SK-N-SH (cell line): ENCODE measurements at regions not wholly inside any gene's neighbourhood (a gene's known extent, or its start where the extent isn't known, plus 50 kb on each side); places are given as distances from the start of the nearest gene placed in this dataset.

Source experiments
- CTCF ChIA-PET: fragments of 300-600, 350-600 bp; formaldehyde crosslinking; extraction: SDS; loops from one replicate; lab custom pipeline; 2021; lab: Yijun Ruan, JAX
- POLR2A ChIA-PET: fragments of 350-600 bp; sonication (Branson Sonifier 250); formaldehyde crosslinking; extraction: SDS; loops from one replicate; lab custom pipeline; 2020; ENCODE audit warnings: antibody characterized with exemption, inconsistent platforms; lab: Yijun Ruan, JAX
- DNase-seq: peaks from one replicate; pipeline ENCODE4 v3.0.0; 2012
- H2AFZ ChIP-seq: fragments of 200-600 bp; sonication (generic); 2 replicates; pipeline ENCODE4 v1.8.1; 2016; ENCODE audit warnings: antibody characterized with exemption, mild to moderate bottlenecking, low read depth
- H3F3A ChIP-seq: fragments of 200-600 bp; sonication (generic); replicated peaks from 2 replicates; pipeline ENCODE3; 2016; ENCODE audit warnings: antibody characterized with exemption, mild to moderate bottlenecking; ENCODE audit not compliant: insufficient read depth
- H3K27ac ChIP-seq, 2 experiments: fragments of 200-500 bp in 1 of 2; fragments of 200-600 bp in 1 of 2; sonication (Bioruptor generic) in 1 of 2; sonication (generic), shearing (Covaris generic) in 1 of 2; 2 replicates each; pipeline versions ENCODE4 v1.5.1 to v1.6.1; 2014 to 2016; ENCODE audit warnings: low read depth in 2 of 2, inconsistent platforms in 1 of 2, low read length in 1 of 2, mild to moderate bottlenecking in 1 of 2, mixed read lengths in 1 of 2
- H3K27me3 ChIP-seq: fragments of 200-600 bp; sonication (generic), shearing (Covaris generic); 2 replicates; pipeline ENCODE4 v1.6.1; 2016; ENCODE audit warnings: mixed run types; ENCODE audit not compliant: insufficient read depth
- H3K36me3 ChIP-seq, 2 experiments: fragments of 200-500 bp in 1 of 2; fragments of 200-600 bp in 1 of 2; sonication (Bioruptor generic) in 1 of 2; sonication (generic) in 1 of 2; replicated peaks in 1 of 2; 2 replicates each; pipeline versions ENCODE3 to v1.5.1; 2014 to 2016; ENCODE audit warnings: low read length in 1 of 2, mild to moderate bottlenecking in 1 of 2; ENCODE audit not compliant: insufficient read depth in 2 of 2, control insufficient read depth in 1 of 2
- H3K4me1 ChIP-seq, 2 experiments: fragments of 200-500 bp in 1 of 2; fragments of 200-600 bp in 1 of 2; sonication (Bioruptor generic) in 1 of 2; sonication (generic), shearing (Covaris generic) in 1 of 2; 2 replicates each; pipeline versions ENCODE4 v1.5.1 to v1.6.1; 2014 to 2016; ENCODE audit warnings: low read depth in 1 of 2, low read length in 1 of 2, mixed run types in 1 of 2; ENCODE audit not compliant: insufficient read depth in 2 of 2, control insufficient read depth in 1 of 2
- H3K4me2 ChIP-seq: fragments of 200-600 bp; sonication (generic), shearing (Covaris generic); 2 replicates; pipeline ENCODE4 v1.6.1; 2017; ENCODE audit warnings: mixed run types
- H3K4me3 ChIP-seq, 2 experiments: fragments of 200-500 bp in 1 of 2; fragments of 200-600 bp in 1 of 2; sonication (Bioruptor generic) in 1 of 2; sonication (generic), shearing (Covaris generic) in 1 of 2; 2 replicates each; pipeline versions ENCODE4 v1.5.1 to v1.8.1; 2014 to 2016; ENCODE audit warnings: low read depth in 2 of 2, inconsistent platforms in 1 of 2, low read length in 1 of 2, mild to moderate bottlenecking in 1 of 2, mixed read lengths in 1 of 2, moderate library complexity in 1 of 2
- H3K79me2 ChIP-seq: fragments of 200-600 bp; sonication (generic); 2 replicates; pipeline ENCODE4 v1.8.1; 2017; ENCODE audit warnings: mild to moderate bottlenecking; ENCODE audit not compliant: insufficient read depth
- H3K9ac ChIP-seq: fragments of 200-600 bp; sonication (generic); 2 replicates; pipeline ENCODE4 v1.6.1; 2017; ENCODE audit warnings: mixed run types
- H3K9me2 ChIP-seq: fragments of 200-600 bp; sonication (generic); 2 replicates; pipeline ENCODE4 v1.6.1; 2017; ENCODE audit warnings: mixed run types
- H3K9me3 ChIP-seq: fragments of 200-600 bp; sonication (generic); 2 replicates; pipeline ENCODE4 v1.6.1; 2017; ENCODE audit warnings: mixed run types, mild to moderate bottlenecking, moderate library complexity
- H4K20me1 ChIP-seq: fragments of 200-600 bp; sonication (generic); 2 replicates; pipeline ENCODE4 v1.6.1; 2017; ENCODE audit warnings: mild to moderate bottlenecking, mixed run types; ENCODE audit not compliant: insufficient read depth
- CHD2 ChIP-seq: fragments of 150-350 bp; IDR thresholded peaks from 2 replicates; pipeline ENCODE4 v1.6.1; 2018; ENCODE audit warnings: low read length; ENCODE audit not compliant: partially characterized antibody
- CTCF ChIP-seq: fragments of 200-600 bp; sonication (generic); IDR thresholded peaks from 2 replicates; pipeline ENCODE4 v1.6.1; 2017; ENCODE audit warnings: antibody characterized with exemption, mild to moderate bottlenecking, moderate library complexity
- FOSL2 ChIP-seq: IDR thresholded peaks from 2 replicates; pipeline ENCODE4 v1.4.0; 2012; ENCODE audit warnings: low read depth, mild to moderate bottlenecking, moderate library complexity, borderline replicate concordance
- GABPA ChIP-seq: IDR thresholded peaks from 2 replicates; pipeline ENCODE4 v1.4.0; 2012; ENCODE audit warnings: low read depth, mild to moderate bottlenecking
- JUND ChIP-seq: IDR thresholded peaks from 2 replicates; pipeline ENCODE4 v1.4.0; 2012
- MEF2A ChIP-seq: IDR thresholded peaks from 2 replicates; pipeline ENCODE4 v1.4.0; 2012; ENCODE audit warnings: low read depth, borderline replicate concordance
- MXI1 ChIP-seq: IDR thresholded peaks from 2 replicates; pipeline ENCODE4 v1.6.1; 2012; ENCODE audit warnings: mild to moderate bottlenecking, low read depth, low read length, improper control_type of control experiment
- NFIC ChIP-seq: IDR thresholded peaks from 2 replicates; pipeline ENCODE4 v1.4.0; 2012; ENCODE audit warnings: borderline replicate concordance
- PBX3 ChIP-seq: IDR thresholded peaks from 2 replicates; pipeline ENCODE4; 2012
- RCOR1 ChIP-seq: fragments of 150-350 bp; IDR thresholded peaks from 2 replicates; pipeline ENCODE4 v1.6.1; 2017; ENCODE audit warnings: antibody characterized with exemption, low read length
- REST ChIP-seq: IDR thresholded peaks from 2 replicates; pipeline ENCODE4 v1.6.1; 2012; ENCODE audit warnings: mild to moderate bottlenecking, low read depth, low read length, moderate library complexity
- SMC3 ChIP-seq: IDR thresholded peaks from 2 replicates; pipeline ENCODE4 v1.6.1; 2012; ENCODE audit warnings: low read depth, low read length, improper control_type of control experiment
- TAF1 ChIP-seq: IDR thresholded peaks from 2 replicates; pipeline ENCODE4 v1.6.1; 2012; ENCODE audit warnings: low read depth, mild to moderate bottlenecking, low read length, moderate library complexity, borderline replicate concordance
- TCF12 ChIP-seq: IDR thresholded peaks from 2 replicates; pipeline ENCODE4 v1.4.0; 2012
- TEAD4 ChIP-seq: IDR thresholded peaks from 2 replicates; pipeline ENCODE4 v1.4.0; 2012; ENCODE audit warnings: mild to moderate bottlenecking, borderline replicate concordance; ENCODE audit not compliant: insufficient read depth
- USF1 ChIP-seq: IDR thresholded peaks from 2 replicates; pipeline ENCODE4 v1.4.0; 2012; ENCODE audit warnings: low read depth, borderline replicate concordance
- WGBS: methylation state at CpG from one replicate; pipeline ENCODE4 v1.1.6; 2017; ENCODE audit warnings: low lambda C conversion rate; 5-methylcytosine and 5-hydroxymethylcytosine counted together

GRCh38 chr6:155548576-155548975, 92.9 kb upstream of the NOX3 start:
- Histone ChIP-seq H3K9me3 (no peaks in the 10 kb centered on the region), H3K4me3 (no peak overlapping the region), H3K27me3 (no peaks in the 10 kb centered on the region), H2AFZ (no peak overlapping the region), H3K4me1 (no peaks in the 10 kb centered on the region; a peak in 1 of 4 replicates), H3K4me2 (no peak overlapping the region)
- CTCF ChIA-PET = no interaction called here
- POLR2A ChIA-PET = no interaction called here
- no peak for DNase-seq
- 83% methylated on average over 4 of the region's 4 CpGs for WGBS
- TF ChIP-seq PBX3 = no peak
- TF ChIP-seq RCOR1 = no peak
- TF ChIP-seq SMC3 = no peak
- no peak for TF ChIP-seq REST
- no peak for TF ChIP-seq MEF2A
- no peak for TF ChIP-seq CHD2
- TF ChIP-seq, all 33 proteins: peak for 0
- Histone ChIP-seq H4K20me1 (no peaks in the 10 kb centered on the region), H3K9ac (no peak overlapping the region), H3K36me3 (no peaks in the 10 kb centered on the region), H3K9me2 (no peaks in the 10 kb centered on the region), H3K79me2 (no peaks in the 10 kb centered on the region), H3F3A (no peaks in the 10 kb centered on the region), H3K27ac (no peak overlapping the region)

GRCh38 chr6:155544677-155545076, 89.0 kb upstream of the NOX3 start:
- H3K9me2 ChIP-seq = no peaks in the 10 kb centered on the region
- H3F3A ChIP-seq = no peaks in the 10 kb centered on the region
- no peaks in the 10 kb centered on the region for H3K36me3 ChIP-seq
- no peaks in the 10 kb centered on the region; a peak in 1 of 4 replicates for H3K4me1 ChIP-seq
- no peaks in the 10 kb centered on the region for H4K20me1 ChIP-seq
- H3K9me3 ChIP-seq = no peaks in the 10 kb centered on the region
- no peak overlapping the region for H3K27ac ChIP-seq
- no peaks in the 10 kb centered on the region for H3K27me3 ChIP-seq
- POLR2A ChIA-PET = no interaction called here
- no peak overlapping the region for H3K9ac ChIP-seq
- CTCF ChIA-PET = no interaction called here
- 94% methylated on average over 2 of the region's 2 CpGs for WGBS
- H3K4me2 ChIP-seq = no peak overlapping the region
- no peak for DNase-seq
- no peak overlapping the region for H2AFZ ChIP-seq
- H3K79me2 ChIP-seq = no peaks in the 10 kb centered on the region
- H3K4me3 ChIP-seq = no peak overlapping the region
- no peak for TF ChIP-seq FOSL2
- no peak for TF ChIP-seq TEAD4
- no peak for TF ChIP-seq NFIC
- TF ChIP-seq USF1 = no peak
- TF ChIP-seq MXI1 = no peak
- no peak for TF ChIP-seq GABPA
- TF ChIP-seq CTCF = no peak
- no peak for TF ChIP-seq SMC3
- no peak for TF ChIP-seq TCF12
- TF ChIP-seq JUND = no peak
- TF ChIP-seq TAF1 = no peak
- no peak for TF ChIP-seq REST
- TF ChIP-seq RCOR1 = no peak
